NCI-H128 (cell line): ENCODE measurements at regions not wholly inside any gene's neighbourhood (a gene's known extent, or its start where the extent isn't known, plus 50 kb on each side); places are given as distances from the start of the nearest gene placed in this dataset.

Experiments
- DNase-seq: peaks from one replicate; lab custom pipeline; 2025; ENCODE audit not compliant: unreplicated experiment; lab: John Stamatoyannopoulos, UW

DNA sequence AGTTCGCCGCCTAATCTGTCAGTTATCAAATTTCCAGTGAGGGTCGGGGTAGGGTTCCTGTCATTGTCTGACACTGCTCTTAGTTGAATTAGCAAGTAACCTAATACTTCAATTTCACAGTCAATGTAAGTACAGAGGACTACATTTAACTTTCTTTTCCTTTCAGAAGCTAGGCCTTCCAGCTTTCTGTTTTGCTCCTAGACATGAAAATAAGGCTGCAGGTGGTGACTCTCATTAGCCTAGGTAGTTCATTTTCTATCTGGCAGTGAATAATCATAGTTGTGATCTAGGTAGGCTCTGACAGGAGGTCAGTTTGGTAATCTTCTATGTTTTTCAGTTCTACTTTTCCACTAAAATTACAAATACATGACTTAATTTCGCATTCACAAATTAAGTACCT lies 783.1 kb downstream of the MRPL39 start:
- peak; percentile 35 for DNase-seq

DNA sequence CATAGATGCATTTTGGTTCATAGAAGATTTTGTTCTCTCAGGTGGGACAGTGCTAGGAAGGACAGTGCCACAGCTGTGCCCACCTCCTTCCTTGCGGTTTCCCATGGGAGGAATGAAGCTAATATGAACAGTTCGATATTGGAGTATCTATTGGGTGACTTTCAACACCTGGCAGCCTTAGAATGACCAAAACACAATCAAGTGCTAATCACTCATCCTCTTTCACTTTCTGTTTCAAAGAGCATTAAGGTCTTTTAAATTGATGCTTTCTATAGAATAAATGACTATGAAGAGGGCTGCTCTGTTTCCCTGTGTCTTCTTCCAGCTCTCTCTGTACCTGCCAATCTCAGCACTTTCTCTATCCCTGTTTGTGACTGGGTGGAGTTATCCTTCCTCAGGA lies 784.0 kb downstream of the MRPL39 start:
- DNase-seq: no peak

DNA sequence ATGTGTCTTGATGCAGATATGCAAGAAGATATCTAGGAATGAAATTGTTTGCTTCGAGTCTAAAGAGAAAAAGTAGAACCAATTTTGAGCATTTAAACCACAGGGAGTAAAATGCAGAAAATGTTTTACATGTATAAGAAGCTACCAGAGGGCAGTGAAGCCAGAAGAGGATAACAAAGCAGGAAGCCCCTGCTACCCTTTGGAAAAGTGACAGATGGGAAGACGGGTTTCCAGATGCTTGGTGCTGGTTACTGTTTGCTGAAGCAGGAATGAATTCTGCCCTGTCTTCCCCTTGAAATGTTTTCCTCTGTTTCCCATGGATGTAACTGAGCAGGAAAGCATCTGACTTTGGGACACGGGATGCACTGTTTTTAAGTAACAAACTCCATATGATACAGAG lies 822.2 kb downstream of the MRPL39 start:
- no peak for DNase-seq

DNA sequence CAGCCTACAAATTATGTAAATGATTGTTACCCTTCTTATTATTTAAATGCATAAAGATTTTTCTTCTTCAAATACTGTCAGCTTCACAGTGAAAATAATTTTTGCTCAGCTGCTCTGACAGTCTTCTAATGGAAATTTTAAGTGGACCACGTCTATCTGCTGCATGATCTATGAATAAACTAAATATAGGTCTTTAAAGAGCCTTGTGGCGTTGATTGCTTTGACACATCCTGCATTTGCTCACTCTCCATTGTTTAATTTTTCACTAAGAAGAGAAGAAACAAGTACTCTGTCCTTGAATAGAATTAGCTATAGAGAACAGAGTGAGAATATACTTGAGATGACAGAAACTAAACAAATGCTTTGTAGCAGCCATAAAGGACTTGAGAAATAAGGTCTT lies 826.1 kb downstream of the MRPL39 start:
- no peak for DNase-seq

- no peak for DNase-seq
Measured at GRCh38 chr21:24759348-24760075, 847.8 kb downstream of the MRPL39 start.

DNA sequence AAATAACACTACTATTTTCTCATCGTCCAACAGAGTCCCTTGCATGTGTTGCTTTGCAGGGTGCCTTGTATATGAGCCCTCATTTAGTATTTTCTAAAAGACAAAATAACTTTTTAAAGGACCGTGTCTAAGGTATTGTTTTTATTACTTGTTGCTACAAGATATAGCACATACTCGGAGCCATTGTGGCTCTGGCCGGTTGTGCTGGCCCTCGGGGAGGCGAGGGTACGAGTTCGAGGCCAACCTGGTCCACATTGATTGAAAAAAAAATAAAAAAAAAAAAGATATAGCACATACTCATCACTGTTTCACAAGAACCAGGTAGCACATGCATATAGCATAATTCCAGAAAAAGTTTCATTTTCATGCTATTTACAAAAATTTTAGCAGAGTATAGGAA lies 869.2 kb downstream of the MRPL39 start:
- DNase-seq: no peak

DNA sequence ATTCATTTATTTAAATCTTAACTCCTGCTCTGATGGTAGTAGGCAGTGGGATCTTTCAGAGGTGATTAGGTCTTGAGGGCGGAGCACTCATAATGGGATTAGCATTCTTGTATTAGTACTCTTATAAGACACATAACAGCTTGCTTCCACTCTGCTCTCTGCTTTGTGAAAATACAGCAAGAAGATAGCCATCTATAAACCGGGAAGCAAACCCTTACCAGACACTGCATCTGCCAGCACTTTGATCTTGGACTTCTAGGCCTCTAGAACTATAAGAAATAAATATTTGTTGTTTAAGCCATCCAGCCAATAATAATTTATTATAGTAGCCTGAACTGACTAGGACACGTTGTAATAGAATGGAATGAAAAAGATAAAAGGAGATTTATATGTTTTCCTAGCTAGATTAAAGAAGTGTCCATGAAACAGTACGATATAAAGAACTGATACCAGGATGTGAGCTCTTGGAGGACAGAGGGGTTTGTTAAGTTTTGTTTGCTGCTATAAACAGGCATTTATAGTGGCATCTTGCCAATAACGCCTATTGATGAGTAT lies 869.9 kb downstream of the MRPL39 start:
- DNase-seq: no peak

- DNase-seq: no peak
Measured at GRCh38 chr21:24730661-24731060, 876.6 kb downstream of the MRPL39 start.

DNA sequence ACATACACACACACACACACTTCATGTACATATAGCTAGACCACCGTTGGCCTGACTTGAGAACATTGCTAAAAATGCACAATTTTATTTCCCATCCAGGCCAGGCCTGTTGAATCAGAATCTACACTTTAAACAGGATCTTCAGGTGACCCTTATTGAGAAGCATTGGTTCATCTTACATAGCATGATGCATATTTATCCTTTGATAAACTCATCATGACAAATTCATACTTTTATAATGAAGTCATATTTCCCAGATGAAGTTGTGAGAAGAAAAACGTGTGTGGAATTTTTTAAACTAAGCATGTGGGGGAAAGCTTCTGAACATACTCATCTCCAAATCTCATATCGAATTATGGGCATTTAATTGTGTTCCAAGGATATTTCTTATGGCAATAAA lies 877.7 kb downstream of the MRPL39 start:
- DNase-seq: no peak

DNA sequence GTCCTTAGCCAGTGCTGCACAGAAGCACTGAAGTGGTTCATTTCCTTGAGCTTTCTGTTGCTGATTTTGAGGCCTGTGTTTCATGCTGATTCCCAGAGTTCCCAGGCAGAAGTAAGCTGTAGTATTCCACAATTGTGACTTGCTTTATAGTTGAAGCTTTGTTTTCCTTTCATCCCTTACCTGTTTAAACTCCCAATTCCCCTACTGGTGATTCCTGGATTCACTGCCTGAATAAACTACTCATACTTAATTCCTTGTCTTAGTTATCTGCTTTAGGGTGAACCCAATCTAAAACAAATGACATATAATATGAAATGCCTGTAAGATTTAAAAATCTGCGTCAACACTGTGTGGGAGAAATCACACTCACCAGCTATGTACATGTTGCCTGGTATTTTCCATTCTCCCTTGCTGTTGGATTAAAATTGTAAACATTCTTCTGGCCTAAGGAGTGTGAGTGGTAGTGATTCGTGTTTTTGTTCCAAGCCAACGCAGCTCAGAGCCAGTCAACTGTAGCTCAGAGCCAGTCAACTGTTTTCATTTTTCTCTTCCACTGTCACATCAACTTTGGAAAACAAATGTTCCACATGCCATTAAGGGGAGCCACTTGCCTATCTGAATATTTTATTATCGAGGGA lies 879.4 kb downstream of the MRPL39 start:
- DNase-seq: no peak

- DNase-seq: no peak
Measured at GRCh38 chr21:24716281-24716918, 890.9 kb downstream of the MRPL39 start.

DNA sequence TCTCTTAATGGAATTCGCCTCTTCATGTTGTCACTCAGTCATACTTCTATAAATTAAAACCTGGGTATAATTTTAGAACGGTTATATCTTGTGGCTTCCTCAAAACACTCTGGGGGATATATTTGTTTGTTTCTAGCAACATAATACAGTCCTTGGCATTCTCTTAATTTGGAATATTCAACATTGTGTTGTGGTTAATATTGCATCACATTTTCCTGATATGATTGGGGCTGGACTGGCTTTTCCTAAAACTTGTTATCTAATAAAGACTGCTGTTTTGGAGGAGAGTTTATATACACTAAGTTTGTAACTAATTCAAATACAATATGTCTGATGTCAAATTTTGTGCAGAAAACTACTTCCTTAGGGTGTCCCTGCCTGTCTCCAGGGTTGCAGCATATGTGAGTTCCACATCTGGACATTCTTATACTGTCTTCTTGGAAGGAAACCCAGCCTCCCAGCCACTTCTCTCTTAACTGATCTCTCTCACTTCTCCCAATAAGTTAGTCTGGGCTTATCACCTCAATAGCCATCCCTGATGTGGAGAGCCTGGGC lies 892.6 kb downstream of the MRPL39 start:
- no peak for DNase-seq

DNA sequence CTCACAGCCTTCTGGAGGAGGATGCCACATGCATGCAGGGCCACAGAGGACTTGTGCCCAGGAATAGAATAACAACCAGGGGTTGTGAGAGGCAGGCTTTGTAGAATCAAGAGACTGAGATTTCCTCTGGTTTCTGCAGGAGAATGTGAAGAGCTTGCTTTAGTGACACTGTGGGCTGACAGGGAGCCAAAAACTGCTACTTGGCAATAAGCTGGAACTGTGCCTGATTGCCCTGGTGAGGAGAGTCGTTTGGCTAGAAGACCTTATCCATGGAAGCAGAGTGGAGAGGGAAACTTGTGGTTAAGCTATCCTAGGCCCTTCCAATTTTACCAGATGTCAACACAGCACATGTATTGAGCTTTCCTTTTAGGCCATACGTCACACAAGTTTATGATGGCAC lies 902.1 kb downstream of the MRPL39 start:
- DNase-seq: no peak

DNA sequence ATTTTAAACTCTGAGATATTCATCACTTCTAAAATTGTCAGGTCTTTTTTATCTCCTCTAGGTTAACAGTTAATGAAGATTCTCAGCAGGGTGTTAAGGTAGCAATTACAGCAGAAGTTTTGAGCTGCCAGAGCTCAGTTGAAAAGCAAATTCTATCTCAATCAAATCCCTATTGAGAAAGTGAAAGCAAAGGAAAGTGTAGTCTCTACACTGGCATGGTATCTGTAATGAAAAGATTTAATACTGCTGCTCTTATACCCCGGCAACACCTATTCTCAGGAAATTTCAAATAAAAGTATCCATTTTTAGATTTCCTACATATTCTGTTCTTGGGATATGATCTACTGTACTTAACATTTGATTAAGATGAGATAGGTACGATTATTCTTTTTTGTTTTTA lies 913.5 kb downstream of the MRPL39 start:
- no peak for DNase-seq

DNA sequence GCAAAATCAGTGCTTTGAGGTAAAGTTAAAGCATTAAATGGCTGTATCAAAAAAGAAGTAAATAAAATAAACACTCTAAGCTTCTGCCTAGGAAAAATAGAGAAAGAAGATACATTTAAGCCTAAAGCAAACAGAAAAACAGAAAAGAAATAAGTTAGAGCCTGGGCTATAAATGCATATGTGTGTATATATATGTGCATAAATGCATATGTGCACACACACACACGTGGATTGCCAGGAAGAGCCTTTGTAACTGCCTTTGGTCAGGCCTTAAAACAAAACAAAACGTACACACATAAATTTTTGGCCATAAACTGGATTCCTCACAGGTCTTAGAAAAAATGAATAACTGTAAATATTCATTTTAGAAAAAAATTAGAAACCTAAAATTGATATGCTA lies 925.8 kb downstream of the MRPL39 start:
- DNase-seq: no peak

DNA sequence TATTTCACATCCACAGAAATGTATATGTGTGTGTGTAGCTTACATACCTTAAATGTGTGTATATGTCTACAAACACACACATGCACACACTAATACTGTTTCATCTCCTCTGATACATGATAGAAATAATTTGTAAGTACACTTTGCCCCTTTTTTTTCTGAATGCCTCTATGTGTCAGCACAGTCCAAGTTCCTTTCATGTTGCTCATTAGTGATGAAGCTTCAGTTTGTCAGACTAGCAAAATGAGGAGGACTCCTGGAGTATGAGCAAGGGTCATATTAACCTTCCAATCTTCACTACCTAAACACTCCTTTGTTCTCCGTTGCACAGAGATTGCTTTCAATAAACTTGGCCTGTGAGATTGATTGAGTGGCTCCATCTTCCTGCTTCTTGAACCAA lies 935.4 kb downstream of the MRPL39 start:
- no peak for DNase-seq

GRCh38 chr21:24658926-24659325 lies 948.4 kb downstream of the MRPL39 start:
- no peak for DNase-seq

DNA sequence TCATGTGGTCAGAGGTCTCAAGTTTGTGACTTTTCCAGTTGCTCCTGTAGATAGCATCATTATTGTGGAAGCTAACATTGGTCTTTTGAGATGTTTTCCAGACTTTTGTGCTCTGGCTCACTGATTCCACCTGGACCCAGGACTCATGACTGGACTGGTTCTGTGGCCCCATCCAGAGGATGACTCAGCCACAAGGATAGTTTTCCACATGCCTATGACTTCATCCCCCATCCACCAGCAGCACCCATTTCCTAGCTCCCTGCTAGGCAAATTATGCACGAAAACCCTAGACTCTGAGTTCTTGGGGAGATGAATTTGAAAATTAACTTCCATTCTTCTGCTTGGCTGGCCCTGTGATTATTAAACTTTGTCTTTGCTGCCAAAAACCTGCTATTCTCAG lies 949.3 kb downstream of the MRPL39 start:
- no peak for DNase-seq

- no peak for DNase-seq
Measured at GRCh38 chr21:24649691-24650090, 957.6 kb downstream of the MRPL39 start.

- no peak for DNase-seq
Measured at GRCh38 chr21:24636696-24637095, 970.6 kb downstream of the MRPL39 start.

- no peak for DNase-seq
Measured at GRCh38 chr21:24634749-24635148, 972.5 kb downstream of the MRPL39 start.

- no peak for DNase-seq
Measured at GRCh38 chr21:24628536-24628935, 978.7 kb downstream of the MRPL39 start.
